A673 (cell line): ENCODE measurements at regions not wholly inside any gene's neighbourhood (a gene's known extent, or its start where the extent isn't known, plus 50 kb on each side); places are given as distances from the start of the nearest gene placed in this dataset.

Source experiments
- BruUV-seq: library from RNA; stranded (reverse); fragments of 400-500 nt; replicated peaks from 2 replicates; lab custom pipeline; 2021; lab: Mats Ljungman, UMichigan
- CTCF ChIA-PET: fragments of 300-600 bp; sonication (Branson Sonifier 250); formaldehyde crosslinking; loops from one replicate; lab custom pipeline; 2022; ENCODE audit warnings: antibody characterized with exemption; lab: Charles Lee
- POLR2A ChIA-PET: fragments of 300-600 bp; sonication (Branson Sonifier 250); formaldehyde crosslinking; loops from one replicate; lab custom pipeline; 2022; ENCODE audit warnings: antibody characterized with exemption; ENCODE audit not compliant: low non-redundant PET; lab: Charles Lee
- DNase-seq: peaks from one replicate; pipeline ENCODE4 v3.0.0-alpha.2; 2015; ENCODE audit warnings: low spot score
- H3K27ac ChIP-seq: fragments of 200-600 bp; sonication (generic); 2 replicates; pipeline ENCODE4 v1.5.1; 2016; ENCODE audit warnings: mixed run types, low read depth, mild to moderate bottlenecking, mixed read lengths, antibody characterized with exemption, low read length; ENCODE audit not compliant: poor library complexity, severe bottlenecking
- H3K27me3 ChIP-seq: fragments of 200-600 bp; sonication (generic); replicated peaks from 2 replicates; pipeline ENCODE4 v1.6.1; 2017; ENCODE audit warnings: mixed run types, low read depth, mild to moderate bottlenecking, mixed read lengths, antibody characterized with exemption, low read length; ENCODE audit not compliant: insufficient read depth, poor library complexity
- H3K36me3 ChIP-seq: fragments of 200-600 bp; sonication (generic); 2 replicates; pipeline ENCODE4 v1.6.1; 2016; ENCODE audit warnings: mixed run types, mild to moderate bottlenecking, mixed read lengths, antibody characterized with exemption, low read length; ENCODE audit not compliant: insufficient read depth, poor library complexity, severe bottlenecking
- H3K4me1 ChIP-seq: fragments of 200-600 bp; sonication (generic); 2 replicates; pipeline ENCODE4 v1.6.1; 2017; ENCODE audit warnings: mixed run types, mild to moderate bottlenecking, mixed read lengths, antibody characterized with exemption, low read length; ENCODE audit not compliant: insufficient read depth, poor library complexity, severe bottlenecking
- H3K4me3 ChIP-seq: fragments of 200-600 bp; sonication (generic); 2 replicates; pipeline ENCODE4 v1.5.1; 2016; ENCODE audit warnings: low read depth, mixed run types, mild to moderate bottlenecking, mixed read lengths, low read length; ENCODE audit not compliant: poor library complexity, severe bottlenecking
- H3K9me3 ChIP-seq: fragments of 200-600 bp; sonication (generic); 2 replicates; pipeline ENCODE4 v1.6.1; 2016; ENCODE audit warnings: mixed run types, low read depth, mild to moderate bottlenecking, mixed read lengths, antibody characterized with exemption, low read length; ENCODE audit not compliant: poor library complexity, severe bottlenecking
- EZH2 ChIP-seq: fragments of 200-600 bp; sonication (generic); IDR thresholded peaks from 2 replicates; pipeline ENCODE4 v1.6.1; 2017; ENCODE audit warnings: borderline replicate concordance, low read depth, mild to moderate bottlenecking, mixed read lengths, antibody characterized with exemption, low read length; ENCODE audit not compliant: poor library complexity, severe bottlenecking
- intact Hi-C: fragments of 100-400 bp; cut with micrococcal nuclease; formaldehyde crosslinking; loops from one replicate; pipeline ENCODE4 v1.10.0; 2022; ENCODE audit not compliant: unreplicated experiment
- TF ChIP-seq, protein P1 (sequence below): fragments of 300-800, 200-600 bp; sonication (generic); conservative IDR thresholded peaks from 2 replicates; pipeline ENCODE4 v1.5.1; 2017; ENCODE audit warnings: low read depth, mild to moderate bottlenecking, antibody characterized with exemption, low read length, moderate library complexity, mixed read lengths

- intact Hi-C loops = no loop called here
- POLR2A ChIA-PET = no interaction called here
- H3K4me3 ChIP-seq = no peak overlapping the region
- H3K27ac ChIP-seq = no peak overlapping the region
- CTCF ChIA-PET = no interaction called here
- H3K9me3 ChIP-seq = no peaks in the 10 kb centered on the region
- H3K36me3 ChIP-seq = no peaks in the 10 kb centered on the region
- no peak for DNase-seq
- H3K27me3 ChIP-seq = no peaks in the 10 kb centered on the region
- TF ChIP-seq EZH2 = no peak
- TF ChIP-seq, protein P1, sequence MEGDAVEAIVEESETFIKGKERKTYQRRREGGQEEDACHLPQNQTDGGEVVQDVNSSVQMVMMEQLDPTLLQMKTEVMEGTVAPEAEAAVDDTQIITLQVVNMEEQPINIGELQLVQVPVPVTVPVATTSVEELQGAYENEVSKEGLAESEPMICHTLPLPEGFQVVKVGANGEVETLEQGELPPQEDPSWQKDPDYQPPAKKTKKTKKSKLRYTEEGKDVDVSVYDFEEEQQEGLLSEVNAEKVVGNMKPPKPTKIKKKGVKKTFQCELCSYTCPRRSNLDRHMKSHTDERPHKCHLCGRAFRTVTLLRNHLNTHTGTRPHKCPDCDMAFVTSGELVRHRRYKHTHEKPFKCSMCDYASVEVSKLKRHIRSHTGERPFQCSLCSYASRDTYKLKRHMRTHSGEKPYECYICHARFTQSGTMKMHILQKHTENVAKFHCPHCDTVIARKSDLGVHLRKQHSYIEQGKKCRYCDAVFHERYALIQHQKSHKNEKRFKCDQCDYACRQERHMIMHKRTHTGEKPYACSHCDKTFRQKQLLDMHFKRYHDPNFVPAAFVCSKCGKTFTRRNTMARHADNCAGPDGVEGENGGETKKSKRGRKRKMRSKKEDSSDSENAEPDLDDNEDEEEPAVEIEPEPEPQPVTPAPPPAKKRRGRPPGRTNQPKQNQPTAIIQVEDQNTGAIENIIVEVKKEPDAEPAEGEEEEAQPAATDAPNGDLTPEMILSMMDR = no peak
- no peaks in the 10 kb centered on the region for H3K4me1 ChIP-seq
- no TSS peak for BruUV-seq
These were observed 752.9 kb upstream of the CT83 start for GRCh38 chrX:117215683-117216082.

GRCh38 chrX:117196481-117196880 lies 733.7 kb upstream of the CT83 start:
- intact Hi-C loops = no loop called here
- BruUV-seq = no TSS peak
- no peaks in the 10 kb centered on the region for H3K4me1 ChIP-seq
- ChIA-PET POLR2A (no interaction called here), CTCF (no interaction called here)
- no peaks in the 10 kb centered on the region for H3K9me3 ChIP-seq
- H3K27ac ChIP-seq = no peak overlapping the region
- H3K27me3 ChIP-seq = no peaks in the 10 kb centered on the region
- DNase-seq = no peak
- no peak overlapping the region for H3K4me3 ChIP-seq
- no peaks in the 10 kb centered on the region for H3K36me3 ChIP-seq
- TF ChIP-seq, protein P1 = no peak
- no peak for TF ChIP-seq EZH2

DNA sequence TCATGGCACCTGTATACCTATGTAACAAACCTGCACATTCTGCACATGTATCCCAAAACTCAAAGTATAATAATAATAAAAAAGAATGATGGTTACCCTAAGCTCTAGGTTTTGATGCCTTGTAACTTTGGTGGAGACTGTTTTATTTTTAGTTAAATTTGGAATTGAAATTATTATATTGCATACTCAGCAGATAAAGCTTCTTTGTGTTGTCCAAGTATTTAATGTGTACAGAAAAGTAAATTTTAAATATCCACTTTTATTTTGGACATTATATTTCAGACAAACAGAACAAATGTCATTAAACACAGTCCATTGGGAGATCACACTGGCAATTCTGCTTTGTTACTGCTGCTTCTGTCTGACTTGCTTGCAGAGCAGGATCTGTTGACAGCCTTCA lies 684.5 kb upstream of the CT83 start:
- no TSS peak for BruUV-seq
- Histone ChIP-seq H3K9me3 (no peaks in the 10 kb centered on the region), H3K27ac (no peak overlapping the region), H3K36me3 (no peaks in the 10 kb centered on the region), H3K27me3 (no peaks in the 10 kb centered on the region), H3K4me3 (no peak overlapping the region), H3K4me1 (no peaks in the 10 kb centered on the region)
- TF ChIP-seq, protein P1 = no peak
- TF ChIP-seq EZH2 = no peak
- CTCF ChIA-PET = no interaction called here
- POLR2A ChIA-PET = no interaction called here
- no peak for DNase-seq
- intact Hi-C loops = no loop called here
